Ishikawa (cell line): ENCODE measurements at regions not wholly inside any gene's neighbourhood (a gene's known extent, or its start where the extent isn't known, plus 50 kb on each side); places are given as distances from the start of the nearest gene placed in this dataset.

ENCODE experiments used
- CEBPB ChIP-seq: IDR thresholded peaks from 2 replicates; pipeline ENCODE4 v1.6.1; 2012
- CREB1 ChIP-seq: IDR thresholded peaks from 2 replicates; pipeline ENCODE4 v1.6.1; 2012; ENCODE audit warnings: low read depth
- EGR1 ChIP-seq: IDR thresholded peaks from 2 replicates; pipeline ENCODE4 v1.6.1; 2012
- EP300 ChIP-seq: IDR thresholded peaks from 2 replicates; pipeline ENCODE4 v1.6.1; 2012; ENCODE audit warnings: borderline replicate concordance
- FOXM1 ChIP-seq: IDR thresholded peaks from 2 replicates; pipeline ENCODE4 v1.6.1; 2012; ENCODE audit warnings: low read depth, borderline replicate concordance
- MAX ChIP-seq: IDR thresholded peaks from 2 replicates; pipeline ENCODE4 v1.6.1; 2012
- NFIC ChIP-seq: IDR thresholded peaks from 2 replicates; pipeline ENCODE4 v1.6.1; 2012
- RAD21 ChIP-seq: IDR thresholded peaks from 2 replicates; pipeline ENCODE4 v1.6.1; 2012; ENCODE audit warnings: low read depth
- REST ChIP-seq: IDR thresholded peaks from 2 replicates; pipeline ENCODE4 v1.6.1; 2012; ENCODE audit warnings: low read depth, mild to moderate bottlenecking
- TAF1 ChIP-seq: IDR thresholded peaks from 2 replicates; pipeline ENCODE4 v1.6.1; 2012; ENCODE audit warnings: low read depth, mild to moderate bottlenecking
- TCF12 ChIP-seq: IDR thresholded peaks from 2 replicates; pipeline ENCODE4 v1.6.1; 2012; ENCODE audit warnings: low read depth
- TEAD4 ChIP-seq: IDR thresholded peaks from 2 replicates; pipeline ENCODE4 v1.6.1; 2012
- USF1 ChIP-seq: IDR thresholded peaks from 2 replicates; pipeline ENCODE4 v1.6.1; 2012
- YY1 ChIP-seq: IDR thresholded peaks from 2 replicates; pipeline ENCODE4 v1.6.1; 2012; ENCODE audit warnings: low read depth
- ZBTB7A ChIP-seq: IDR thresholded peaks from 2 replicates; pipeline ENCODE4 v1.6.1; 2012; ENCODE audit warnings: low read depth

DNA sequence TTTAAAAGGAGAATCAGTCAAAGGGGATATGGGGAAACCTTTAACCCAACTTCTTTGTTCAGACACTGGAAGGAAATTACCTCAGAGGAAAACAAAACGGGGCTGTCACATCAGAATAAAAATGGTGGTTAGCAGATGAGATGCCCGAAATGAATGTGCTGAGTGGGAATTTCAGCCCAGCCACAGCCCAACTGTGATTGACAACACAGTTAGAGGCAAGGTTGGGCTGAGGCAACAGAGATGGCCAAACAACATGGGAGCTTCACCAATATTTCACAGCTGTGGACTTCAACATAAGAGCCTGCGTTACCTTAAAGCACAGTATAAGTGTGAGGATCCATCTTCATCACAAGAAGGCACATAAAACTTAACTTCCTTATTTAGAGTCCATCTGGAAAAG is 133.5 kb upstream of the PTPRZ1 start:
- no peak for TF ChIP-seq TCF12
- TF ChIP-seq FOXM1, result no peak
- no peak for TF ChIP-seq YY1
- no peak for TF ChIP-seq ZBTB7A
- no peak for TF ChIP-seq MAX
- no peak for TF ChIP-seq REST
- no peak for TF ChIP-seq CREB1
- TF ChIP-seq EGR1, result no peak
- no peak for TF ChIP-seq EP300
- TF ChIP-seq RAD21, result no peak
- no peak for TF ChIP-seq TEAD4
- TF ChIP-seq CEBPB, result no peak
- no peak for TF ChIP-seq USF1
- no peak for TF ChIP-seq NFIC
- TF ChIP-seq TAF1, result no peak

GRCh38 chr7:121730869-121731268 is 142.1 kb upstream of the PTPRZ1 start:
- no peak for TF ChIP-seq TAF1
- no peak for TF ChIP-seq ZBTB7A
- no peak for TF ChIP-seq USF1
- TF ChIP-seq RAD21, result no peak
- TF ChIP-seq EP300, result no peak
- no peak for TF ChIP-seq TEAD4
- no peak for TF ChIP-seq TCF12
- TF ChIP-seq FOXM1, result no peak

- TF ChIP-seq RAD21 (no peak), MAX (no peak), TEAD4 (no peak), TAF1 (no peak), FOXM1 (no peak), REST (no peak), USF1 (no peak), EGR1 (no peak), NFIC (no peak)
Measured at GRCh38 chr7:121714559-121715303, 158.2 kb upstream of the PTPRZ1 start.

- TF ChIP-seq MAX (no peak), RAD21 (no peak), CEBPB (no peak), NFIC (no peak), USF1 (no peak), FOXM1 (no peak), ZBTB7A (no peak), TCF12 (no peak)
Measured at GRCh38 chr7:121697731-121698316, 175.1 kb upstream of the PTPRZ1 start.

DNA sequence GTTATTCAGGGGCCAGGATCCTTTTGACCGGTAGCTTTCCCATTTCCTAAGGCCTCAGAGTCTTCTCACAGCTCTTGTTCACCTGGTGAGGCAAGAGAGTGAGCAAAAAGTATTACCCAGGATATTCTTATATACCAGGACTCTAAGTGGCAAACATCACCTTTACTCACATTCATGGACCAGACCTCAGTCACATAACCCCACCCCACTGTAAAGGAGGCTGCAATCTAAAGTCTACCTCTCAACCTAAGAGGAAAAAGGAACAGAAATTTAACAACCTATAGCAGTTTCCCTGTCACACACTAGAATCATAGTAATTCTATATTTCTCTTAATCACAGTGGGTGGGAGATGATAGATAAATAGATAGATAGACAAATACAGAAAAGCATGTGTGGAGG is 176.0 kb upstream of the PTPRZ1 start:
- TF ChIP-seq ZBTB7A (no peak), NFIC (no peak), CREB1 (no peak), EGR1 (no peak), TCF12 (no peak), USF1 (no peak), TAF1 (no peak)
